GM18505 (cell line): ENCODE measurements at regions not wholly inside any gene's neighbourhood (a gene's known extent, or its start where the extent isn't known, plus 50 kb on each side); places are given as distances from the start of the nearest gene placed in this dataset.

Experiments used
- ATAC-seq: cut with Tn5 transposase; IDR thresholded peaks from one replicate; pipeline ENCODE4 v1.9.1; 2021; ENCODE audit not compliant: unreplicated experiment
- POLR2A ChIP-seq: IDR thresholded peaks from 4 replicates; pipeline ENCODE4 v1.6.1; 2011; ENCODE audit warnings: borderline replicate concordance; ENCODE audit not compliant: insufficient read depth, insufficient read length; ENCODE audit errors: extremely low read depth

- no peak for ATAC-seq
- TF ChIP-seq POLR2A: no peak
These were observed 413.7 kb upstream of the LMCD1 start for GRCh38 chr3:8087951-8088350.

- no peak for ATAC-seq
- TF ChIP-seq POLR2A: no peak
These were observed 407.2 kb upstream of the LMCD1 start for GRCh38 chr3:8094415-8094814.

GRCh38 chr3:8095724-8096123, 405.9 kb upstream of the LMCD1 start:
- no peak for ATAC-seq
- TF ChIP-seq POLR2A: no peak

- no peak for ATAC-seq
- no peak for TF ChIP-seq POLR2A
These were observed 403.9 kb upstream of the LMCD1 start for GRCh38 chr3:8097690-8098089.

- ATAC-seq: peak; percentile 81
- TF ChIP-seq POLR2A: no peak
These were observed 397.7 kb upstream of the LMCD1 start for GRCh38 chr3:8103954-8104353.

- TF ChIP-seq POLR2A: no peak
- ATAC-seq: no peak
These were observed 394.7 kb upstream of the LMCD1 start for GRCh38 chr3:8106921-8107320.

- ATAC-seq: peak; percentile 96
- TF ChIP-seq POLR2A: no peak
These were observed 390.4 kb upstream of the LMCD1 start for GRCh38 chr3:8110966-8111798.

- TF ChIP-seq POLR2A: no peak
- ATAC-seq: no peak
These were observed 389.0 kb upstream of the LMCD1 start for GRCh38 chr3:8112587-8112986.

- no peak for TF ChIP-seq POLR2A
- ATAC-seq: no peak
These were observed 388.0 kb upstream of the LMCD1 start for GRCh38 chr3:8113626-8114025.

- TF ChIP-seq POLR2A: no peak
- ATAC-seq: no peak
These were observed 372.9 kb upstream of the LMCD1 start for GRCh38 chr3:8128686-8129085.

- ATAC-seq: no peak
- TF ChIP-seq POLR2A: no peak
These were observed 365.1 kb upstream of the LMCD1 start for GRCh38 chr3:8136553-8136952.

- TF ChIP-seq POLR2A: no peak
- ATAC-seq: no peak
These were observed 358.4 kb upstream of the LMCD1 start for GRCh38 chr3:8143186-8143585.

GRCh38 chr3:8145661-8146060, 356.0 kb upstream of the LMCD1 start:
- no peak for TF ChIP-seq POLR2A
- no peak for ATAC-seq

GRCh38 chr3:8147711-8148110, 353.9 kb upstream of the LMCD1 start:
- TF ChIP-seq POLR2A: no peak
- no peak for ATAC-seq

- TF ChIP-seq POLR2A: no peak
- ATAC-seq: no peak
These were observed 348.7 kb upstream of the LMCD1 start for GRCh38 chr3:8152821-8153418.

- ATAC-seq: no peak
- TF ChIP-seq POLR2A: no peak
These were observed 347.8 kb upstream of the LMCD1 start for GRCh38 chr3:8153800-8154199.
